Stimulated activated naive CD4-positive, alpha-beta T cell (primary cell): ENCODE measurements at regions not wholly inside any gene's neighbourhood (a gene's known extent, or its start where the extent isn't known, plus 50 kb on each side); places are given as distances from the start of the nearest gene placed in this dataset.

Experiments used
- DNase-seq, 6 experiments: peaks; one replicate each; lab custom pipeline; 2025; lab: John Stamatoyannopoulos, UW

GRCh38 chr5:123756816-123757215 lies 244.8 kb downstream of the CSNK1G3 start:
- DNase-seq: no peak

- DNase-seq: no peak
Measured at GRCh38 chr5:123756318-123756665, 244.3 kb downstream of the CSNK1G3 start.

- DNase-seq: no peak
Measured at GRCh38 chr5:123755653-123756317, 243.8 kb downstream of the CSNK1G3 start.

GRCh38 chr5:123754908-123755307 lies 242.9 kb downstream of the CSNK1G3 start:
- no peak for DNase-seq

GRCh38 chr5:123753937-123754891 lies 242.2 kb downstream of the CSNK1G3 start:
- no peak for DNase-seq

- no peak for DNase-seq
Measured at GRCh38 chr5:123753180-123753936, 241.4 kb downstream of the CSNK1G3 start.

GRCh38 chr5:123752552-123753179 lies 240.7 kb downstream of the CSNK1G3 start:
- DNase-seq: no peak

- no peak for DNase-seq
Measured at GRCh38 chr5:123751670-123752069, 239.7 kb downstream of the CSNK1G3 start.

- no peak for DNase-seq
Measured at GRCh38 chr5:123748239-123748638, 236.3 kb downstream of the CSNK1G3 start.

GRCh38 chr5:123746683-123747360 lies 234.8 kb downstream of the CSNK1G3 start:
- no peak for DNase-seq

- DNase-seq: no peak
Measured at GRCh38 chr5:123743990-123744583, 232.1 kb downstream of the CSNK1G3 start.

- no peak for DNase-seq
Measured at GRCh38 chr5:123735384-123735783, 223.4 kb downstream of the CSNK1G3 start.

GRCh38 chr5:123732257-123732656 lies 220.3 kb downstream of the CSNK1G3 start:
- DNase-seq: no peak

GRCh38 chr5:123722451-123722850 lies 210.5 kb downstream of the CSNK1G3 start:
- no peak for DNase-seq

GRCh38 chr5:123721675-123722276 lies 209.8 kb downstream of the CSNK1G3 start:
- no peak for DNase-seq

- no peak for DNase-seq
Measured at GRCh38 chr5:123720955-123721354, 209.0 kb downstream of the CSNK1G3 start.

GRCh38 chr5:123720339-123720738 lies 208.4 kb downstream of the CSNK1G3 start:
- no peak for DNase-seq

GRCh38 chr5:123719004-123719403 lies 207.0 kb downstream of the CSNK1G3 start:
- no peak for DNase-seq

- no peak for DNase-seq
Measured at GRCh38 chr5:123718238-123718637, 206.3 kb downstream of the CSNK1G3 start.

GRCh38 chr5:123717139-123717538 lies 205.2 kb downstream of the CSNK1G3 start:
- no peak for DNase-seq

- no peak for DNase-seq
Measured at GRCh38 chr5:123710031-123710430, 198.1 kb downstream of the CSNK1G3 start.
